HepG2 (cell line): ENCODE measurements at regions not wholly inside any gene's neighbourhood (a gene's known extent, or its start where the extent isn't known, plus 50 kb on each side); places are given as distances from the start of the nearest gene placed in this dataset.

Experiments used
- AKAP8 ChIP-seq: sonication (generic); formaldehyde crosslinking; IDR thresholded peaks from 2 replicates; pipeline ENCODE4 v1.5.1; 2020; ENCODE audit warnings: mild to moderate bottlenecking, missing genetic modification reagents
- DNMT3B ChIP-seq: conservative IDR thresholded peaks from 2 replicates; pipeline ENCODE4 v1.6.1; 2016; ENCODE audit warnings: missing biosample characterization, control low read depth
- GABPA ChIP-seq, 2 experiments: IDR thresholded peaks; 2 replicates each; pipeline ENCODE4 v1.6.1; 2011 to 2016; ENCODE audit warnings: low read depth in 2 of 2, low read length in 1 of 2, missing biosample characterization in 1 of 2, missing genetic modification characterization in 1 of 2
- GATAD2A ChIP-seq: IDR thresholded peaks from 2 replicates; pipeline ENCODE4 v1.6.1; 2016
- MEIS2 ChIP-seq: sonication (generic); formaldehyde crosslinking; IDR thresholded peaks from 2 replicates; pipeline ENCODE4 v1.9.0; 2021; ENCODE audit warnings: mild to moderate bottlenecking, missing genetic modification reagents
- NR1H2 ChIP-seq: sonication (generic); formaldehyde crosslinking; IDR thresholded peaks from 2 replicates; pipeline ENCODE4 v1.8.1; 2022; ENCODE audit warnings: low read depth, missing genetic modification reagents, borderline replicate concordance
- SUZ12 ChIP-seq: fragments of 150-350 bp; IDR thresholded peaks from 2 replicates; pipeline ENCODE4 v1.6.1; 2014; ENCODE audit warnings: low read depth, low read length
- ZNF232 ChIP-seq: sonication (generic); formaldehyde crosslinking; IDR thresholded peaks from 2 replicates; pipeline ENCODE4 v1.4.0; 2020; ENCODE audit warnings: missing genetic modification reagents, borderline replicate concordance
- ZNF337 ChIP-seq: sonication (generic); formaldehyde crosslinking; IDR thresholded peaks from 2 replicates; pipeline ENCODE4 v1.5.1; 2020; ENCODE audit warnings: missing genetic modification reagents, low read depth, mild to moderate bottlenecking, borderline replicate concordance
- ZNF788 ChIP-seq: sonication (generic); formaldehyde crosslinking; IDR thresholded peaks from 2 replicates; pipeline ENCODE4 v1.5.0; 2020; ENCODE audit warnings: mild to moderate bottlenecking, missing genetic modification reagents, borderline replicate concordance
- ZSCAN22 ChIP-seq: sonication (generic); formaldehyde crosslinking; IDR thresholded peaks from 2 replicates; pipeline ENCODE4 v1.4.0; 2020; ENCODE audit warnings: mild to moderate bottlenecking, missing genetic modification reagents
- ZSCAN25 ChIP-seq: sonication (generic); formaldehyde crosslinking; IDR thresholded peaks from 2 replicates; pipeline ENCODE4 v1.8.0; 2022; ENCODE audit warnings: mild to moderate bottlenecking, missing genetic modification reagents
- TF ChIP-seq, protein P1 (sequence below): sonication (generic); formaldehyde crosslinking; IDR thresholded peaks from 2 replicates; pipeline ENCODE4 v1.5.1; 2020; ENCODE audit warnings: mild to moderate bottlenecking, missing genetic modification reagents, borderline replicate concordance
- TF ChIP-seq, protein P2 (sequence below): IDR thresholded peaks from 2 replicates; pipeline ENCODE4 v1.4.0; 2020; ENCODE audit warnings: mild to moderate bottlenecking, missing genetic modification reagents
- TF ChIP-seq, protein P3 (sequence below): sonication (generic); formaldehyde crosslinking; IDR thresholded peaks from 2 replicates; pipeline ENCODE4 v1.4.0; 2020; ENCODE audit warnings: missing genetic modification reagents
- TF ChIP-seq, protein P4 (sequence below): sonication (generic); formaldehyde crosslinking; IDR thresholded peaks from 2 replicates; pipeline ENCODE4 v1.5.0; 2020; ENCODE audit warnings: missing genetic modification reagents, mild to moderate bottlenecking, borderline replicate concordance

DNA sequence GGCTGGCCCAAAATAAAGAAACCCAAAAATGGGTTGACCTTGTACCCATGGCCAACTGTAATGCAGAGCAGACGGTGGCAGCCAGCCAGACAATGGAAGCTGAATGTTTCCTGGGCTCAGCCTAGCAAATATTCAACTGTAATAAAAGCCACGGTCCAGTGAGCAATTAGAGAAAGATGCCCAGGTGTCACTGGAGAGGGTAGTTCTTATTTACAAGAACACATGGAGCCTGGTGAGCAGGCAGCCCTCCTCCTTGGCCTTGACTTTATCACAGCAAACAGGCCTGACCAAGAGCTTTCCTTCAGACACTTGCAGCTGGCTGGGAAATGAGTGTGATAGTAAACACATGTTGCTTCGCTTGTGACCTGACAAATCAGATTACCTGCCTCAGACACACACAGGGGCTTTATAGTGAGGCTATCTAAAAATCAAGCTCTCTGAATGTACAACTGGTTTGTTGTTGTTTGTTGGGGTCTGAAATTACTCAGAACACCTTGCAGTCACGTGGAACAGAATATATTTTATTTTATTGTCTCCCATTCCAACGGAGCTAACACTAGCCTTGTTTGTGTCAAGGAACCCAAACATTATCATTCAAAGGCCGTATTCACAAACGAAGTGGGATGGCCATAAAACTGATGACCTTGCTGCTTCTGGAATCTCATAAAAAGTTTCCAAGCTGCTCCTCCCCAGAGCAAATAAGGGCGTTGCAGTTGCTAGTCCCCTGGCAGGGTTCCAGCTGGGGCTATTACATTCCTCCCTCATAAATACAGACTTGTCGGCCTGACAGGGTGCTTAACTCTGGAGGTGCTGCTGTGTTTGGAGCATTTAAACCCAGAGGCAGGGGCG lies 161.1 kb downstream of the BBOX1 start (continued):
- TF ChIP-seq, protein P1, sequence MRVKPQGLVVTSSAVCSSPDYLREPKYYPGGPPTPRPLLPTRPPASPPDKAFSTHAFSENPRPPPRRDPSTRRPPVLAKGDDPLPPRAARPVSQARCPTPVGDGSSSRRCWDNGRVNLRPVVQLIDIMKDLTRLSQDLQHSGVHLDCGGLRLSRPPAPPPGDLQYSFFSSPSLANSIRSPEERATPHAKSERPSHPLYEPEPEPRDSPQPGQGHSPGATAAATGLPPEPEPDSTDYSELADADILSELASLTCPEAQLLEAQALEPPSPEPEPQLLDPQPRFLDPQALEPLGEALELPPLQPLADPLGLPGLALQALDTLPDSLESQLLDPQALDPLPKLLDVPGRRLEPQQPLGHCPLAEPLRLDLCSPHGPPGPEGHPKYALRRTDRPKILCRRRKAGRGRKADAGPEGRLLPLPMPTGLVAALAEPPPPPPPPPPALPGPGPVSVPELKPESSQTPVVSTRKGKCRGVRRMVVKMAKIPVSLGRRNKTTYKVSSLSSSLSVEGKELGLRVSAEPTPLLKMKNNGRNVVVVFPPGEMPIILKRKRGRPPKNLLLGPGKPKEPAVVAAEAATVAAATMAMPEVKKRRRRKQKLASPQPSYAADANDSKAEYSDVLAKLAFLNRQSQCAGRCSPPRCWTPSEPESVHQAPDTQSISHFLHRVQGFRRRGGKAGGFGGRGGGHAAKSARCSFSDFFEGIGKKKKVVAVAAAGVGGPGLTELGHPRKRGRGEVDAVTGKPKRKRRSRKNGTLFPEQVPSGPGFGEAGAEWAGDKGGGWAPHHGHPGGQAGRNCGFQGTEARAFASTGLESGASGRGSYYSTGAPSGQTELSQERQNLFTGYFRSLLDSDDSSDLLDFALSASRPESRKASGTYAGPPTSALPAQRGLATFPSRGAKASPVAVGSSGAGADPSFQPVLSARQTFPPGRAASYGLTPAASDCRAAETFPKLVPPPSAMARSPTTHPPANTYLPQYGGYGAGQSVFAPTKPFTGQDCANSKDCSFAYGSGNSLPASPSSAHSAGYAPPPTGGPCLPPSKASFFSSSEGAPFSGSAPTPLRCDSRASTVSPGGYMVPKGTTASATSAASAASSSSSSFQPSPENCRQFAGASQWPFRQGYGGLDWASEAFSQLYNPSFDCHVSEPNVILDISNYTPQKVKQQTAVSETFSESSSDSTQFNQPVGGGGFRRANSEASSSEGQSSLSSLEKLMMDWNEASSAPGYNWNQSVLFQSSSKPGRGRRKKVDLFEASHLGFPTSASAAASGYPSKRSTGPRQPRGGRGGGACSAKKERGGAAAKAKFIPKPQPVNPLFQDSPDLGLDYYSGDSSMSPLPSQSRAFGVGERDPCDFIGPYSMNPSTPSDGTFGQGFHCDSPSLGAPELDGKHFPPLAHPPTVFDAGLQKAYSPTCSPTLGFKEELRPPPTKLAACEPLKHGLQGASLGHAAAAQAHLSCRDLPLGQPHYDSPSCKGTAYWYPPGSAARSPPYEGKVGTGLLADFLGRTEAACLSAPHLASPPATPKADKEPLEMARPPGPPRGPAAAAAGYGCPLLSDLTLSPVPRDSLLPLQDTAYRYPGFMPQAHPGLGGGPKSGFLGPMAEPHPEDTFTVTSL (CRISPR knock-in tag) = 0 out of 2 replicates have a peak, but pooled peaks have one; percentile 15
- TF ChIP-seq ZNF788 (peak; percentile 10; the same call in 1 of the 2 replicates), NR1H2 (CRISPR knock-in tag) (no peak), ZSCAN25 (CRISPR knock-in tag) (0 out of 2 replicates have a peak, but pooled peaks have one; percentile 19), ZSCAN22 (0 out of 2 replicates have a peak, but pooled peaks have one; percentile 52), MEIS2 (peak; percentile 36; the same call in 1 of the 2 replicates), DNMT3B (CRISPR knock-in tag) (no peak), AKAP8 (CRISPR knock-in tag) (no peak), GABPA (IDR thresholded peaks at IDR 0.05; ENCODE audit: low read depth, low read length) (no peak), GABPA (CRISPR knock-in tag; IDR thresholded peaks at IDR 0.05; ENCODE audit: low read depth) (no peak), ZNF337 (no peak), GATAD2A (CRISPR knock-in tag) (peak; percentile 68), SUZ12 (no peak), ZNF232 (CRISPR knock-in tag) (no peak)
- TF ChIP-seq, protein P2, sequence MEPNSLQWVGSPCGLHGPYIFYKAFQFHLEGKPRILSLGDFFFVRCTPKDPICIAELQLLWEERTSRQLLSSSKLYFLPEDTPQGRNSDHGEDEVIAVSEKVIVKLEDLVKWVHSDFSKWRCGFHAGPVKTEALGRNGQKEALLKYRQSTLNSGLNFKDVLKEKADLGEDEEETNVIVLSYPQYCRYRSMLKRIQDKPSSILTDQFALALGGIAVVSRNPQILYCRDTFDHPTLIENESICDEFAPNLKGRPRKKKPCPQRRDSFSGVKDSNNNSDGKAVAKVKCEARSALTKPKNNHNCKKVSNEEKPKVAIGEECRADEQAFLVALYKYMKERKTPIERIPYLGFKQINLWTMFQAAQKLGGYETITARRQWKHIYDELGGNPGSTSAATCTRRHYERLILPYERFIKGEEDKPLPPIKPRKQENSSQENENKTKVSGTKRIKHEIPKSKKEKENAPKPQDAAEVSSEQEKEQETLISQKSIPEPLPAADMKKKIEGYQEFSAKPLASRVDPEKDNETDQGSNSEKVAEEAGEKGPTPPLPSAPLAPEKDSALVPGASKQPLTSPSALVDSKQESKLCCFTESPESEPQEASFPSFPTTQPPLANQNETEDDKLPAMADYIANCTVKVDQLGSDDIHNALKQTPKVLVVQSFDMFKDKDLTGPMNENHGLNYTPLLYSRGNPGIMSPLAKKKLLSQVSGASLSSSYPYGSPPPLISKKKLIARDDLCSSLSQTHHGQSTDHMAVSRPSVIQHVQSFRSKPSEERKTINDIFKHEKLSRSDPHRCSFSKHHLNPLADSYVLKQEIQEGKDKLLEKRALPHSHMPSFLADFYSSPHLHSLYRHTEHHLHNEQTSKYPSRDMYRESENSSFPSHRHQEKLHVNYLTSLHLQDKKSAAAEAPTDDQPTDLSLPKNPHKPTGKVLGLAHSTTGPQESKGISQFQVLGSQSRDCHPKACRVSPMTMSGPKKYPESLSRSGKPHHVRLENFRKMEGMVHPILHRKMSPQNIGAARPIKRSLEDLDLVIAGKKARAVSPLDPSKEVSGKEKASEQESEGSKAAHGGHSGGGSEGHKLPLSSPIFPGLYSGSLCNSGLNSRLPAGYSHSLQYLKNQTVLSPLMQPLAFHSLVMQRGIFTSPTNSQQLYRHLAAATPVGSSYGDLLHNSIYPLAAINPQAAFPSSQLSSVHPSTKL (CRISPR knock-in tag) = peak; percentile 85
- TF ChIP-seq, protein P3, sequence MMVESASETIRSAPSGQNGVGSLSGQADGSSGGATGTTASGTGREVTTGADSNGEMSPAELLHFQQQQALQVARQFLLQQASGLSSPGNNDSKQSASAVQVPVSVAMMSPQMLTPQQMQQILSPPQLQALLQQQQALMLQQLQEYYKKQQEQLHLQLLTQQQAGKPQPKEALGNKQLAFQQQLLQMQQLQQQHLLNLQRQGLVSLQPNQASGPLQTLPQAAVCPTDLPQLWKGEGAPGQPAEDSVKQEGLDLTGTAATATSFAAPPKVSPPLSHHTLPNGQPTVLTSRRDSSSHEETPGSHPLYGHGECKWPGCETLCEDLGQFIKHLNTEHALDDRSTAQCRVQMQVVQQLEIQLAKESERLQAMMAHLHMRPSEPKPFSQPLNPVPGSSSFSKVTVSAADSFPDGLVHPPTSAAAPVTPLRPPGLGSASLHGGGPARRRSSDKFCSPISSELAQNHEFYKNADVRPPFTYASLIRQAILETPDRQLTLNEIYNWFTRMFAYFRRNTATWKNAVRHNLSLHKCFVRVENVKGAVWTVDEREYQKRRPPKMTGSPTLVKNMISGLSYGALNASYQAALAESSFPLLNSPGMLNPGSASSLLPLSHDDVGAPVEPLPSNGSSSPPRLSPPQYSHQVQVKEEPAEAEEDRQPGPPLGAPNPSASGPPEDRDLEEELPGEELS (CRISPR knock-in tag) = peak; percentile 87
- TF ChIP-seq, protein P4, sequence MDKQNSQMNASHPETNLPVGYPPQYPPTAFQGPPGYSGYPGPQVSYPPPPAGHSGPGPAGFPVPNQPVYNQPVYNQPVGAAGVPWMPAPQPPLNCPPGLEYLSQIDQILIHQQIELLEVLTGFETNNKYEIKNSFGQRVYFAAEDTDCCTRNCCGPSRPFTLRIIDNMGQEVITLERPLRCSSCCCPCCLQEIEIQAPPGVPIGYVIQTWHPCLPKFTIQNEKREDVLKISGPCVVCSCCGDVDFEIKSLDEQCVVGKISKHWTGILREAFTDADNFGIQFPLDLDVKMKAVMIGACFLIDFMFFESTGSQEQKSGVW (CRISPR knock-in tag) = no peak
